A549 (cell line): ENCODE measurements at regions not wholly inside any gene's neighbourhood (a gene's known extent, or its start where the extent isn't known, plus 50 kb on each side); places are given as distances from the start of the nearest gene placed in this dataset.

Experiments
- ATAC-seq, 2 experiments: fragments of 200-7000 bp in 1 of 2; fragments of >200 bp in 1 of 2; cut with Nextera tagmentation in 1 of 2; cut with Tn5 transposase in 1 of 2; 3 replicates each; pipeline versions ENCODE4 v1.8.0 to v1.9.1; 2018 to 2020; ENCODE audit warnings: mild to moderate bottlenecking in 1 of 2, moderate library complexity in 1 of 2
- CTCF ChIA-PET: fragments of 300-600 bp; sonication (Branson Sonifier 250); formaldehyde crosslinking; extraction: SDS; loops from one replicate; lab custom pipeline; 2021; ENCODE audit warnings: antibody characterized with exemption, inconsistent platforms; lab: Yijun Ruan, JAX
- POLR2A ChIA-PET: fragments of 350-600 bp; formaldehyde crosslinking; extraction: SDS; loops from one replicate; lab custom pipeline; 2021; ENCODE audit warnings: antibody characterized with exemption, inconsistent platforms; lab: Yijun Ruan, JAX
- DNase-seq, 2 experiments: peaks; one replicate each; pipeline versions ENCODE4 v3.0.0 to v3.0.0-alpha.2; 2011 to 2016; ENCODE audit warnings: low read depth in 1 of 2, low spot score in 1 of 2
- FAIRE-seq: peaks from 2 replicates; lab custom pipeline; 2011; peaks lifted over from hg19 to GRCh38; lab: Jason Lieb, UNC
- H3K27ac ChIP-seq, 2 experiments: fragments of >200 bp; sonication (Bioruptor Twin); formaldehyde crosslinking; 3 replicates each; pipeline ENCODE4 v1.5.1; 2016 to 2017
- H3K4me1 ChIP-seq: fragments of >200 bp; sonication (Bioruptor Twin); formaldehyde crosslinking; 3 replicates; pipeline ENCODE4 v1.6.1; 2016
- H3K4me2 ChIP-seq: fragments of >200 bp; sonication (Bioruptor Twin); formaldehyde crosslinking; 3 replicates; pipeline ENCODE4 v1.6.1; 2016
- H3K4me3 ChIP-seq: fragments of >200 bp; sonication (Bioruptor Twin); formaldehyde crosslinking; 3 replicates; pipeline ENCODE4 v1.5.1; 2016
- H3K9me3 ChIP-seq: fragments of >200 bp; sonication (Bioruptor Twin); formaldehyde crosslinking; 3 replicates; pipeline ENCODE4 v1.6.1; 2016
- EHF ChIP-seq: fragments of 250-450 bp; sonication (Bioruptor Pico); IDR thresholded peaks from 2 replicates; pipeline ENCODE4 v1.5.0; 2020; ENCODE audit warnings: mild to moderate bottlenecking
- EHMT2 ChIP-seq: fragments of 200-600 bp; sonication (generic); IDR thresholded peaks from 2 replicates; pipeline ENCODE4 v1.6.1; 2016; ENCODE audit warnings: antibody characterized with exemption, low read depth, mild to moderate bottlenecking, moderate library complexity
- FOSB ChIP-seq: fragments of 250-450 bp; sonication (Bioruptor Pico); IDR thresholded peaks from 2 replicates; pipeline ENCODE4 v1.5.0; 2020; ENCODE audit warnings: mild to moderate bottlenecking, moderate library complexity
- HEYL ChIP-seq: fragments of 250-450 bp; sonication (Bioruptor Pico); IDR thresholded peaks from 2 replicates; pipeline ENCODE4 v1.8.0; 2021; ENCODE audit warnings: mild to moderate bottlenecking, moderate library complexity
- JUNB ChIP-seq: fragments of >200 bp; sonication (Bioruptor Twin); formaldehyde crosslinking; IDR thresholded peaks from 2 replicates; pipeline ENCODE4 v1.6.1; 2016
- MAFK ChIP-seq: fragments of 450-650 bp; IDR thresholded peaks from 2 replicates; pipeline ENCODE4 v1.6.1; 2014; ENCODE audit not compliant: partially characterized antibody
- NR3C1 ChIP-seq: fragments of >200 bp; sonication (Bioruptor Twin); formaldehyde crosslinking; IDR thresholded peaks from 3 replicates; pipeline ENCODE4 v1.6.1; 2017
- RFX5 ChIP-seq: fragments of 450-650 bp; IDR thresholded peaks from 2 replicates; pipeline ENCODE4 v1.7.1; 2014; ENCODE audit warnings: antibody characterized with exemption, mild to moderate bottlenecking, moderate library complexity
- TP53 ChIP-seq: fragments of 250-450 bp; sonication (Bioruptor Pico); IDR thresholded peaks from 2 replicates; pipeline ENCODE4 v1.5.0; 2021; ENCODE audit warnings: mild to moderate bottlenecking, moderate library complexity
- ZC3H11A ChIP-seq: fragments of 450-650 bp; IDR thresholded peaks from 2 replicates; pipeline ENCODE4 v1.6.1; 2014; ENCODE audit warnings: antibody characterized with exemption, mild to moderate bottlenecking
- WGBS: methylation state at CpG from one replicate; pipeline ENCODE4 v1.1.6; 2017; ENCODE audit errors: missing lambda C conversion rate; 5-methylcytosine and 5-hydroxymethylcytosine counted together
- TF ChIP-seq, protein P1 (sequence below): fragments of 200-600 bp; sonication (generic); IDR thresholded peaks from 2 replicates; pipeline ENCODE4 v1.6.1; 2016; ENCODE audit warnings: antibody characterized with exemption, mild to moderate bottlenecking, moderate library complexity
- TF ChIP-seq, protein P2 (sequence below): fragments of 150-350 bp; IDR thresholded peaks from 2 replicates; pipeline ENCODE4 v1.6.1; 2014; ENCODE audit warnings: low read depth, mild to moderate bottlenecking, low read length
- TF ChIP-seq, protein P3 (sequence below): IDR thresholded peaks from 2 replicates; pipeline ENCODE4 v1.6.1; 2012
- TF ChIP-seq, protein P4 (sequence below): fragments of 450-650 bp; IDR thresholded peaks from 2 replicates; pipeline ENCODE4 v1.6.1; 2014; ENCODE audit warnings: antibody characterized with exemption

DNA sequence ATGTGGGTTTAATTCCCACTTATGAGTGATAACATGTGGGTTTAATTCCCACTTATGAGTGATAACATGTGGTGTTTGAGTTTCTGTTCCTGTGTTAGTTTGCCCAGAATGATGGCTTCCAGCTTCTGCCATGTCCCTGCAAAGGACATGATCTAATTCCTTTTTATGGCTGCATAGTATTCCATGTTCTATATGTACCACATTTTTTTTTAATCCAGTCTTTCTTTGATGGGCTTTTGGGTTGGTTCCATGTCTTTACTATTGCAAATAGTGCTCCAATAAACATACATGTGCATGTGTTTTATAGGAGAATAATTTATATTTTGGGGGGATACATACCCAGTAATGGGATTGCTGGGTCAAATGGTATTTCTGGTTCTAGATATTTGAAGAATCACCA lies 317.8 kb downstream of the MMUT start (continued):
- TF ChIP-seq, protein P1, sequence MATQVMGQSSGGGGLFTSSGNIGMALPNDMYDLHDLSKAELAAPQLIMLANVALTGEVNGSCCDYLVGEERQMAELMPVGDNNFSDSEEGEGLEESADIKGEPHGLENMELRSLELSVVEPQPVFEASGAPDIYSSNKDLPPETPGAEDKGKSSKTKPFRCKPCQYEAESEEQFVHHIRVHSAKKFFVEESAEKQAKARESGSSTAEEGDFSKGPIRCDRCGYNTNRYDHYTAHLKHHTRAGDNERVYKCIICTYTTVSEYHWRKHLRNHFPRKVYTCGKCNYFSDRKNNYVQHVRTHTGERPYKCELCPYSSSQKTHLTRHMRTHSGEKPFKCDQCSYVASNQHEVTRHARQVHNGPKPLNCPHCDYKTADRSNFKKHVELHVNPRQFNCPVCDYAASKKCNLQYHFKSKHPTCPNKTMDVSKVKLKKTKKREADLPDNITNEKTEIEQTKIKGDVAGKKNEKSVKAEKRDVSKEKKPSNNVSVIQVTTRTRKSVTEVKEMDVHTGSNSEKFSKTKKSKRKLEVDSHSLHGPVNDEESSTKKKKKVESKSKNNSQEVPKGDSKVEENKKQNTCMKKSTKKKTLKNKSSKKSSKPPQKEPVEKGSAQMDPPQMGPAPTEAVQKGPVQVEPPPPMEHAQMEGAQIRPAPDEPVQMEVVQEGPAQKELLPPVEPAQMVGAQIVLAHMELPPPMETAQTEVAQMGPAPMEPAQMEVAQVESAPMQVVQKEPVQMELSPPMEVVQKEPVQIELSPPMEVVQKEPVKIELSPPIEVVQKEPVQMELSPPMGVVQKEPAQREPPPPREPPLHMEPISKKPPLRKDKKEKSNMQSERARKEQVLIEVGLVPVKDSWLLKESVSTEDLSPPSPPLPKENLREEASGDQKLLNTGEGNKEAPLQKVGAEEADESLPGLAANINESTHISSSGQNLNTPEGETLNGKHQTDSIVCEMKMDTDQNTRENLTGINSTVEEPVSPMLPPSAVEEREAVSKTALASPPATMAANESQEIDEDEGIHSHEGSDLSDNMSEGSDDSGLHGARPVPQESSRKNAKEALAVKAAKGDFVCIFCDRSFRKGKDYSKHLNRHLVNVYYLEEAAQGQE = no peak
- TF ChIP-seq RFX5 (no peak), NR3C1 (no peak)

DNA sequence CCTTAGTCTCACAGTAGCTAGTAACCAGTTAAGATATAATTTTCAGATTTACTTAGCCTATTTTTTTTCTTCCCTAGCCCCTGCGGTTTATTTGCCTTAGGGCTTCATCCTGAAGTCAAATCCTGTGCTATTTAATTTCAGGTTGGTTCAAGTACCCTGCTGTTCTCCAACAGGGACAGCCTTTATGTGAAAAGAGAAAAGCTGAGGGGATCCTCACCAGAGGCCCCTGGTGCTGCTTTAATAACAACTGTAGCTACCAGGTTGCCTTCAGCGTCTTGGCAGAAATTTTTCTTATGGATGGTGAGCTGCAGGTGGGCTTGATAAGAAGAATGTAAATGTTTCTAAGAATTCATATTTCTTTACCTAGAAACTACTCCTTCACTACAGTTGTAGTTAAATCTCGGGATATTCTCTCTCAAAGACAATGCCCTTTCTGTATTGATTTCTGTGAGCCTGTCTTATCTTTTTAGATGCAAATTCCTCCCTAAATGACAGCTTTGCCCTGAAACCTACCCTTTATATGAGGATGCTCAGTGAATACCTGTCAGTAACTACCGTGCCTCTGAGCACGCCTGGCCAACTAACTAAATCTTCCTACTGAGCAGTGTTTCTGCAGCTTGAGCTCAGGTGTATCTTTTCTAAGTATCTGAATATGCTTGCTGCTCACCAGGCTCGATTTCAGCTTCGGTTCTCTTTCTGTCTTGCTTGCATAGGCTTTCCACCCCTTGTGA lies 320.5 kb downstream of the MMUT start:
- Histone ChIP-seq H3K4me1 (no peaks in the 10 kb centered on the region), H3K9me3 (no peaks in the 10 kb centered on the region), H3K4me3 (no peak overlapping the region), H3K27ac (no peak overlapping the region), H3K4me2 (no peak overlapping the region)
- DNase-seq = no peak
- TF ChIP-seq HEYL (CRISPR knock-in tag) (no peak), TP53 (CRISPR knock-in tag) (no peak), EHMT2 (no peak), ZC3H11A (no peak), JUNB (no peak), EHF (CRISPR knock-in tag) (no peak), MAFK (no peak), FOSB (CRISPR knock-in tag) (no peak)
- TF ChIP-seq, protein P2, sequence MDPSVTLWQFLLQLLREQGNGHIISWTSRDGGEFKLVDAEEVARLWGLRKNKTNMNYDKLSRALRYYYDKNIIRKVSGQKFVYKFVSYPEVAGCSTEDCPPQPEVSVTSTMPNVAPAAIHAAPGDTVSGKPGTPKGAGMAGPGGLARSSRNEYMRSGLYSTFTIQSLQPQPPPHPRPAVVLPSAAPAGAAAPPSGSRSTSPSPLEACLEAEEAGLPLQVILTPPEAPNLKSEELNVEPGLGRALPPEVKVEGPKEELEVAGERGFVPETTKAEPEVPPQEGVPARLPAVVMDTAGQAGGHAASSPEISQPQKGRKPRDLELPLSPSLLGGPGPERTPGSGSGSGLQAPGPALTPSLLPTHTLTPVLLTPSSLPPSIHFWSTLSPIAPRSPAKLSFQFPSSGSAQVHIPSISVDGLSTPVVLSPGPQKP = no peak
- TF ChIP-seq, protein P1 = no peak
- TF ChIP-seq, protein P3, sequence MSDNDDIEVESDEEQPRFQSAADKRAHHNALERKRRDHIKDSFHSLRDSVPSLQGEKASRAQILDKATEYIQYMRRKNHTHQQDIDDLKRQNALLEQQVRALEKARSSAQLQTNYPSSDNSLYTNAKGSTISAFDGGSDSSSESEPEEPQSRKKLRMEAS = no peak
- TF ChIP-seq, protein P4, sequence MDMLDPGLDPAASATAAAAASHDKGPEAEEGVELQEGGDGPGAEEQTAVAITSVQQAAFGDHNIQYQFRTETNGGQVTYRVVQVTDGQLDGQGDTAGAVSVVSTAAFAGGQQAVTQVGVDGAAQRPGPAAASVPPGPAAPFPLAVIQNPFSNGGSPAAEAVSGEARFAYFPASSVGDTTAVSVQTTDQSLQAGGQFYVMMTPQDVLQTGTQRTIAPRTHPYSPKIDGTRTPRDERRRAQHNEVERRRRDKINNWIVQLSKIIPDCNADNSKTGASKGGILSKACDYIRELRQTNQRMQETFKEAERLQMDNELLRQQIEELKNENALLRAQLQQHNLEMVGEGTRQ = no peak
- 44% methylated on average over 7 of the region's 7 CpGs for whole genome bisulfite sequencing
- ChIA-PET POLR2A (no interaction called here), CTCF (no interaction called here)
- ATAC-seq = no peak
- FAIRE-seq = no peak

DNA sequence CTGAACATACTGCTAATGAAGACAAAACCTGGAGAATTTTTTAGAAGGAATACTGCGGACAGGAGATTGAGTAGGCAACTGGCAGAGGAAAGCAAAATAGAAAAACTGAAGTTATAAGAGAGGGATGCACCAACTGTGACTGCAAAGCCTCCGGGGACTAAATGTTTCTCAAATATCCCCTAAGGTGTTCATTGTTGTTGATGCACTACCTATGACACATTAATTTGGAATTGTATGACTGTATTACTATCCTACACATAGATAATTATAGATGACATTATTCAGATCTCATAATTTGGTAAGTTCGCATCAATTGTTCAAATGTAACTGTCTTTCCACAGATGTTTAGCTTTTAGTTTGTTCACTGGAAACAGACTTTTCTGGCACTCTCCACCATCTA lies 341.1 kb downstream of the MMUT start:
- Histone ChIP-seq H3K4me3 (no peak overlapping the region), H3K27ac (no peak overlapping the region), H3K4me1 (no peaks in the 10 kb centered on the region), H3K4me2 (no peak overlapping the region), H3K9me3 (no peaks in the 10 kb centered on the region)
- no peak for DNase-seq
- WGBS = 75% methylated on average over 3 of the region's 3 CpGs
- ChIA-PET POLR2A (no interaction called here), CTCF (no interaction called here)
- ATAC-seq = no peak
- FAIRE-seq = no peak
- no peak for TF ChIP-seq FOSB (CRISPR knock-in tag)
